Gastroesophageal sphincter (tissue), 2 donors: ENCODE measurements at regions not wholly inside any gene's neighbourhood (a gene's known extent, or its start where the extent isn't known, plus 50 kb on each side); places are given as distances from the start of the nearest gene placed in this dataset.

ENCODE experiments used
- EP300 ChIP-seq: sonication (generic); formaldehyde crosslinking; IDR thresholded peaks from one replicate; pipeline ENCODE4 v1.6.1; 2017; ENCODE audit warnings: antibody characterized with exemption, mild to moderate bottlenecking
- POLR2A ChIP-seq, 2 donors: fragments of 450-650 bp; IDR thresholded peaks; one replicate each; pipeline ENCODE4 v1.6.1; 2017; ENCODE audit warnings: antibody characterized with exemption in 2 of 2, mild to moderate bottlenecking in 2 of 2, moderate library complexity in 1 of 2

GRCh38 chr18:10322435-10322834 lies 132.0 kb upstream of the APCDD1 start:
- TF ChIP-seq POLR2A (IDR thresholded peaks at IDR 0.05) (no peak), EP300 (no peak)
